Ovary (tissue), 3 donors: ENCODE measurements at regions not wholly inside any gene's neighbourhood (a gene's known extent, or its start where the extent isn't known, plus 50 kb on each side); places are given as distances from the start of the nearest gene placed in this dataset.

Source experiments
- EP300 ChIP-seq: sonication (generic); formaldehyde crosslinking; IDR thresholded peaks from one replicate; pipeline ENCODE4 v1.6.1; 2017; ENCODE audit warnings: antibody characterized with exemption
- TF ChIP-seq, protein P1 (sequence below), 3 donors: fragments of 450-650 bp in 2 of 3; fragments of 200-600 bp in 1 of 3; IDR thresholded peaks; one replicate each; pipeline versions ENCODE4 v1.5.1 to v1.8.0; 2016 to 2022; ENCODE audit warnings: antibody characterized with exemption in 3 of 3, mild to moderate bottlenecking in 1 of 3
- donor health status: DM: no; HTN: no; CAD: no.

DNA sequence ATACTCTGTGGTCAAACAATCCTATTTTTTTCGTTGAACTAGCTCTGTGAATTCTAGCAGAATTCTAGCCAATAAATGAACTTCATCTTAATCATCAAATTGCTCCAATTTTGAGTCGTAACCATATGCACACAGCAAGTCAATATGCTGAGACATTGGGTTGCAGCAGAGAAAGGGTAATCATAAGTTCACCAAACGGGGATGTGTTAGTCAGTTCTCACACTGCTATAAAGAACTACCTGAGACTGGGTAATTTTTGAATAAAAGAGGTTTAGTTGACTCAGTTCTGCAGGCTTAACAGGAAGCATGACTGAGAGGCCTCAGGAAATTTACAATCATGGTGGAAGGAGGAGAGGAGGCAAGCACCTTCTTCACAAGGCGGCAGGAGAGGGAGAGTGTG lies 67.7 kb upstream of the ABCC4 start:
- no peak for TF ChIP-seq EP300
- TF ChIP-seq, protein P1, sequence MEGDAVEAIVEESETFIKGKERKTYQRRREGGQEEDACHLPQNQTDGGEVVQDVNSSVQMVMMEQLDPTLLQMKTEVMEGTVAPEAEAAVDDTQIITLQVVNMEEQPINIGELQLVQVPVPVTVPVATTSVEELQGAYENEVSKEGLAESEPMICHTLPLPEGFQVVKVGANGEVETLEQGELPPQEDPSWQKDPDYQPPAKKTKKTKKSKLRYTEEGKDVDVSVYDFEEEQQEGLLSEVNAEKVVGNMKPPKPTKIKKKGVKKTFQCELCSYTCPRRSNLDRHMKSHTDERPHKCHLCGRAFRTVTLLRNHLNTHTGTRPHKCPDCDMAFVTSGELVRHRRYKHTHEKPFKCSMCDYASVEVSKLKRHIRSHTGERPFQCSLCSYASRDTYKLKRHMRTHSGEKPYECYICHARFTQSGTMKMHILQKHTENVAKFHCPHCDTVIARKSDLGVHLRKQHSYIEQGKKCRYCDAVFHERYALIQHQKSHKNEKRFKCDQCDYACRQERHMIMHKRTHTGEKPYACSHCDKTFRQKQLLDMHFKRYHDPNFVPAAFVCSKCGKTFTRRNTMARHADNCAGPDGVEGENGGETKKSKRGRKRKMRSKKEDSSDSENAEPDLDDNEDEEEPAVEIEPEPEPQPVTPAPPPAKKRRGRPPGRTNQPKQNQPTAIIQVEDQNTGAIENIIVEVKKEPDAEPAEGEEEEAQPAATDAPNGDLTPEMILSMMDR (IDR thresholded peaks at IDR 0.05), result no peak
